Tibial nerve (tissue), 4 donors: ENCODE measurements at regions not wholly inside any gene's neighbourhood (a gene's known extent, or its start where the extent isn't known, plus 50 kb on each side); places are given as distances from the start of the nearest gene placed in this dataset.

ENCODE experiments used
- DNase-seq, 2 donors: peaks; one replicate each; pipeline ENCODE4 v3.0.0-alpha.2; 2019; ENCODE audit warnings: low spot score in 2 of 2
- H3K27ac ChIP-seq, 4 donors: fragments of 200-600 bp; sonication (generic) in 3 of 4; one replicate each; pipeline ENCODE4 v1.5.1; 2017 to 2019; ENCODE audit warnings: mild to moderate bottlenecking in 1 of 4
- H3K27me3 ChIP-seq, 2 donors: fragments of 200-600 bp; sonication (generic) in 1 of 2; one replicate each; pipeline versions ENCODE4 v1.5.1 to v1.6.0; 2017 to 2019
- H3K36me3 ChIP-seq, 3 donors: fragments of 200-600 bp; sonication (generic); one replicate each; pipeline ENCODE4 v1.5.1; 2018 to 2019
- H3K4me1 ChIP-seq, 4 donors: fragments of 200-600 bp; sonication (generic) in 3 of 4; one replicate each; pipeline ENCODE4 v1.5.1; 2017 to 2019
- H3K4me3 ChIP-seq, 4 donors: fragments of 200-600 bp; sonication (generic) in 3 of 4; one replicate each; pipeline ENCODE4 v1.5.1; 2017 to 2019; ENCODE audit warnings: mild to moderate bottlenecking in 1 of 4, moderate library complexity in 1 of 4
- H3K9me3 ChIP-seq, 4 donors: fragments of 200-600 bp; sonication (generic) in 3 of 4; one replicate each; pipeline ENCODE4 v1.5.1; 2017 to 2019
- EP300 ChIP-seq, 2 donors: sonication (generic); formaldehyde crosslinking; IDR thresholded peaks; one replicate each; pipeline ENCODE4 v1.6.1; 2017; ENCODE audit warnings: antibody characterized with exemption in 2 of 2, mild to moderate bottlenecking in 1 of 2
- POLR2A ChIP-seq, 2 donors: fragments of 450-650 bp; IDR thresholded peaks; one replicate each; pipeline ENCODE4 v1.6.1; 2017; ENCODE audit warnings: antibody characterized with exemption in 2 of 2, mild to moderate bottlenecking in 2 of 2, moderate library complexity in 2 of 2
- WGBS, 2 donors: methylation state at CpG; one replicate each; pipeline ENCODE4 v1.1.5; 2018; 5-methylcytosine and 5-hydroxymethylcytosine counted together
- TF ChIP-seq, protein P1 (sequence below), 5 experiments: fragments of 200-600 bp in 3 of 5; fragments of 450-650 bp in 2 of 5; sonication (generic) in 3 of 5; IDR thresholded peaks; one replicate each; pipeline ENCODE4 v1.5.1; 2016 to 2019; ENCODE audit warnings: antibody characterized with exemption in 5 of 5, mild to moderate bottlenecking in 3 of 5, moderate library complexity in 2 of 5

GRCh38 chr18:6604573-6604941 is 125.0 kb upstream of the ARHGAP28 start:
- no peak overlapping the region for H3K27ac ChIP-seq
- H3K27me3 ChIP-seq: no peaks in the 10 kb centered on the region
- no peaks in the 10 kb centered on the region for H3K9me3 ChIP-seq
- no peak for DNase-seq
- 74 to 75% methylated on average over 3 of the region's 3 CpGs for WGBS, 2 donors
- no peak overlapping the region for H3K4me3 ChIP-seq
- peaks cover 0 to 11% (median 0%) of the 10 kb centered on the region in 4 donors for H3K4me1 ChIP-seq
- no peaks in the 10 kb centered on the region for H3K36me3 ChIP-seq
- TF ChIP-seq POLR2A (IDR thresholded peaks at IDR 0.05) (no peak), EP300 (IDR thresholded peaks at IDR 0.05) (no peak)
- TF ChIP-seq, protein P1, sequence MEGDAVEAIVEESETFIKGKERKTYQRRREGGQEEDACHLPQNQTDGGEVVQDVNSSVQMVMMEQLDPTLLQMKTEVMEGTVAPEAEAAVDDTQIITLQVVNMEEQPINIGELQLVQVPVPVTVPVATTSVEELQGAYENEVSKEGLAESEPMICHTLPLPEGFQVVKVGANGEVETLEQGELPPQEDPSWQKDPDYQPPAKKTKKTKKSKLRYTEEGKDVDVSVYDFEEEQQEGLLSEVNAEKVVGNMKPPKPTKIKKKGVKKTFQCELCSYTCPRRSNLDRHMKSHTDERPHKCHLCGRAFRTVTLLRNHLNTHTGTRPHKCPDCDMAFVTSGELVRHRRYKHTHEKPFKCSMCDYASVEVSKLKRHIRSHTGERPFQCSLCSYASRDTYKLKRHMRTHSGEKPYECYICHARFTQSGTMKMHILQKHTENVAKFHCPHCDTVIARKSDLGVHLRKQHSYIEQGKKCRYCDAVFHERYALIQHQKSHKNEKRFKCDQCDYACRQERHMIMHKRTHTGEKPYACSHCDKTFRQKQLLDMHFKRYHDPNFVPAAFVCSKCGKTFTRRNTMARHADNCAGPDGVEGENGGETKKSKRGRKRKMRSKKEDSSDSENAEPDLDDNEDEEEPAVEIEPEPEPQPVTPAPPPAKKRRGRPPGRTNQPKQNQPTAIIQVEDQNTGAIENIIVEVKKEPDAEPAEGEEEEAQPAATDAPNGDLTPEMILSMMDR (IDR thresholded peaks at IDR 0.05): no peak

DNA sequence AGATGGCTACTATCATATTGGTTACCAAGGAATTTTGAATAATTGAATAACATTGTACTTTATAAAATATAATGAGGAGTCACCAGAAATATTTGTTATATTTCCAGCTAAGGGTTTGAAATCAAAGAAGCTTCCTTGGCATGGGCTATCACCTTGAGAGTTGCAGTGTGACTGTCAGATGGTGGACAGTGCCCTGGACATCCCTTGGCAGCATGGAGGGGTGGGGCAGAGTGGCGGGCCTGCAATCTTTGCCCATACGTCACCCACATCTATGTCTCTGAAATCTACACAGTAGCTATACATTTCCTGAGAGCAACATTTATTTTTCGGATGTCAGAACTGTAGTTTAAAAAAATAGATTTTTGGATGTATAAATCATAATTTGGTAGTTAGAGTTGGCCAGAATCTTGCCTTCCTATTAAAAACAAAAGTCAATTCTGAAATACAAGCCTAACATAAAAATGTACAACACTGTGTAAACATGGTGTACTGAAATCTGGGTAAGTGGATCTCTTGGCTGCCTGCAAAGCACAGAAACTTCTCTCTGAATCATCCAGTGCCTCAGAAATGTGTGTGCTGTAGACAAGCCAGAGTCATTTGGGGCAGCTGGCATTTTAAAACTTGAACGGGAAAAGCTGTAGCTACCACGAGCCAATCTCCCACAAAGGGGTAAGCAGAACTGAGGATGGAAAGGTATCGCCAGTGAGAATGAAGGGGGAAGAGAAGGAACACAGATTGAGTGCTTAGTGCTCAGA is 124.2 kb upstream of the ARHGAP28 start:
- H3K27ac ChIP-seq: no peak overlapping the region
- no peak overlapping the region for H3K4me3 ChIP-seq
- TF ChIP-seq EP300 (IDR thresholded peaks at IDR 0.05) (no peak), POLR2A (IDR thresholded peaks at IDR 0.05) (no peak)
- TF ChIP-seq, protein P1 (IDR thresholded peaks at IDR 0.05): no peak
- no peak for DNase-seq
- 79 to 84% methylated on average over 6 of the region's 6 CpGs for WGBS, 2 donors
- no peaks in the 10 kb centered on the region for H3K9me3 ChIP-seq
- no peaks in the 10 kb centered on the region for H3K36me3 ChIP-seq
- no peaks in the 10 kb centered on the region for H3K27me3 ChIP-seq
- H3K4me1 ChIP-seq: peaks cover 0 to 18% (median 0%) of the 10 kb centered on the region in 4 donors

DNA sequence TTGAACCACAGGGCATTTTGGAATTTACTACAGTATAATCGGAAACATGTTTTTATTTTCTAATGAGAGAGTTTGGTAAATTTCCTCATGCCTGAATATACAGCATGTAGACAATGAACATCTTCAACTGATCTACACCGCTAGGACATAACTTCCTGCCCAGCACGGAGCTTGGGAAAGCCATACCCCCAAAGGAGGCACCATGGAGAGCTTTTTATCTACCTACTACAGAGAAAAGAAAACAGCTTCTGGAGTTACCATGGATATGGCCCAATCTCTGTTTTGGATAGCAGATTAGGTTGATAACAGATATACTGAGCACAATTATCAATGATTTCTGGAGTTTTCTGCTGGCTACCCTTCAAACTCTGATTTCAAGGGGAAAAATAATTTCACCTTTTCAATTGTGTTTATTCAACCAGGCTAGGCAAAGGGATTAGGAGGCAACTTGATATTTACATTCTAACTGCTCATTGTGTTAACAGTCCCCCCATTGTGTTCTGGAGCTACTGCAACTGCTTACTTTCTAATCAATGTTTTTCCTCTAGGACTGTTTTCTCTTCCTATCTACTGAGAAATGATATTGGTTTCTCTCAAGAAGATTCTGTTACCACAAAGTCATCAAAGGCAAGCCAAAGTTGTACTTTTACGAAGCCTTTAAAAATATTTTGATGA is 123.0 kb upstream of the ARHGAP28 start:
- Histone ChIP-seq H3K27ac (no peak overlapping the region), H3K4me1 (peaks cover 0 to 19% (median 0%) of the 10 kb centered on the region in 4 donors), H3K9me3 (no peaks in the 10 kb centered on the region), H3K36me3 (no peaks in the 10 kb centered on the region), H3K4me3 (no peak overlapping the region), H3K27me3 (no peaks in the 10 kb centered on the region)
- 67 to 80% methylated on average over 4 of the region's 4 CpGs for WGBS, 2 donors
- TF ChIP-seq, protein P1 (IDR thresholded peaks at IDR 0.05): no peak
- TF ChIP-seq POLR2A (IDR thresholded peaks at IDR 0.05): no peak
- TF ChIP-seq EP300 (IDR thresholded peaks at IDR 0.05): no peak
- DNase-seq: no peak

- no peak overlapping the region for H3K4me3 ChIP-seq
- TF ChIP-seq, protein P1 (IDR thresholded peaks at IDR 0.05): no peak
- TF ChIP-seq POLR2A (IDR thresholded peaks at IDR 0.05): no peak
- TF ChIP-seq EP300 (IDR thresholded peaks at IDR 0.05): no peak
- H3K36me3 ChIP-seq: no peaks in the 10 kb centered on the region
- no peaks in the 10 kb centered on the region for H3K9me3 ChIP-seq
- no peak overlapping the region for H3K27ac ChIP-seq
- 62 to 66% methylated on average over 6 of the region's 6 CpGs for WGBS, 2 donors
- no peaks in the 10 kb centered on the region for H3K27me3 ChIP-seq
- DNase-seq: no peak
- H3K4me1 ChIP-seq: peaks cover 0 to 16% (median 0%) of the 10 kb centered on the region in 4 donors
These were observed 122.2 kb upstream of the ARHGAP28 start for GRCh38 chr18:6607343-6607742.

- WGBS, 2 donors: 63 to 73% methylated on average over 7 of the region's 7 CpGs
- H3K4me3 ChIP-seq: no peak overlapping the region
- peaks cover 0 to 14% (median 0%) of the 10 kb centered on the region in 4 donors for H3K4me1 ChIP-seq
- no peaks in the 10 kb centered on the region for H3K9me3 ChIP-seq
- H3K27ac ChIP-seq: no peak overlapping the region
- TF ChIP-seq EP300 (IDR thresholded peaks at IDR 0.05) (no peak), POLR2A (IDR thresholded peaks at IDR 0.05) (no peak)
- TF ChIP-seq, protein P1 (IDR thresholded peaks at IDR 0.05): no peak
- H3K36me3 ChIP-seq: no peaks in the 10 kb centered on the region
- no peaks in the 10 kb centered on the region for H3K27me3 ChIP-seq
- DNase-seq: no peak
These were observed 119.8 kb upstream of the ARHGAP28 start for GRCh38 chr18:6609666-6610264.
